ENCODE measurements at regions not wholly inside any gene's neighbourhood (a gene's known extent, or its start where the extent isn't known, plus 50 kb on each side); places are given as distances from the start of the nearest gene placed in this dataset.

DNA sequence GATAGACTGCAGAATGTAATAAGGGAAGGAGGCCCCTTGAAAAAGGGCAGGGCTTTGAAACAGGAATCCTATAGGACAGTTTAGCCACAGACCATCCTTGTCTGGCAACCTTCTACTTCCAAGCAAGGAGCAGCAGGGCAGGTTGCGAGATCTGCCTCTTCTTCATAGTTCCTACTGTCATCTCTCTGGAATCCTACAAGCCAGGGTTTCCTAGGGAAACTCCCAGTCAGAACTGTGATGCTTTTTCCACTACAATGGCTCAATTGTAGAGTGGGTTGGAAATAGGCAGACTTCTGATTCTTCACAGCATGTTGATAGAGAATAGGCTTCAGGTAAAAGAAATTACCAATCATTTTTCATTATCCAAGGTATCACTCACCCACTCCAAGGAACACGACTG, 186.3 kb downstream of the DACT1 start:
- Histone ChIP-seq H3K36me3 (no peaks in the 10 kb centered on the region), H3K4me3 (no peak overlapping the region), H3K4me1 (ENCODE audit: insufficient read depth) (no peaks in the 10 kb centered on the region), H3K27me3 (no peaks in the 10 kb centered on the region), H3K27ac (no peak overlapping the region), H3K9me3 (no peaks in the 10 kb centered on the region)
- WGBS, 3 donors = 95 to 98% (median 96%) methylated on average over 2 of the region's 2 CpGs
- TF ChIP-seq POLR2A (IDR thresholded peaks at IDR 0.05) = no peak
- TF ChIP-seq EP300 (IDR thresholded peaks at IDR 0.05) = no peak
- no peak for TF ChIP-seq CTCF (IDR thresholded peaks at IDR 0.05)
- intact Hi-C loops (cut with DNase I) = no loop called here
- DNase-seq = no peak

DNA sequence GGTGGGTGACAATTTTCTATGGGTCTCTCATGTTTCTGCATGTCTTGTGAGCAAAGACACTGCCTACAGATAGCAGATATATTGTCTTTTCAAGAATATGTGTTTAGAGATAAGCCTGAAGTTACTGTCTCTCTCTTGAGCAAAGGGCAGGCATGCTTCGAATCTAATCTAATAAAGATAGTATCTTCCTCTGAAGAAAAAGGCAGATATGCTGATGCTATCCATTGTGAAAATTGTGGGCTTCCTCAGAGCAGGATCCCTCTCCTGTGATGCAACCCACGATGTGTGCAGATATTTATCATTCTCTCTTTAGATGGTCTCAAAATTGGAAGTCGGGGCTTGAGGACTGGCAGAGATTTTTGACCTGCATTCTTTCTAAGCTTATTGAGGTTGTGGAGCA, 187.0 kb downstream of the DACT1 start:
- WGBS, 3 donors = 72 to 80% (median 75%) methylated on average over 3 of the region's 3 CpGs
- Histone ChIP-seq H3K4me1 (ENCODE audit: insufficient read depth) (no peaks in the 10 kb centered on the region), H3K36me3 (no peaks in the 10 kb centered on the region), H3K9me3 (no peaks in the 10 kb centered on the region), H3K27me3 (no peaks in the 10 kb centered on the region), H3K27ac (no peak overlapping the region), H3K4me3 (no peak overlapping the region)
- no peak for TF ChIP-seq POLR2A (IDR thresholded peaks at IDR 0.05)
- no peak for TF ChIP-seq EP300 (IDR thresholded peaks at IDR 0.05)
- no peak for TF ChIP-seq CTCF (IDR thresholded peaks at IDR 0.05)
- intact Hi-C loops (cut with DNase I) = no loop called here
- DNase-seq = no peak

GRCh38 chr14:58825606-58826005, 187.8 kb downstream of the DACT1 start:
- H3K9me3 ChIP-seq = no peaks in the 10 kb centered on the region
- intact Hi-C loops (cut with DNase I) = no loop called here
- no peaks in the 10 kb centered on the region for H3K27me3 ChIP-seq
- H3K27ac ChIP-seq = no peak overlapping the region
- no peaks in the 10 kb centered on the region for H3K4me1 ChIP-seq (ENCODE audit: insufficient read depth)
- TF ChIP-seq EP300 (IDR thresholded peaks at IDR 0.05) = no peak
- no peak for TF ChIP-seq CTCF (IDR thresholded peaks at IDR 0.05)
- TF ChIP-seq POLR2A (IDR thresholded peaks at IDR 0.05) = no peak
- no peak for DNase-seq
- WGBS, 3 donors = 62 to 71% (median 70%) methylated on average over 2 of the region's 2 CpGs
- H3K4me3 ChIP-seq = no peak overlapping the region
- no peaks in the 10 kb centered on the region for H3K36me3 ChIP-seq

DNA sequence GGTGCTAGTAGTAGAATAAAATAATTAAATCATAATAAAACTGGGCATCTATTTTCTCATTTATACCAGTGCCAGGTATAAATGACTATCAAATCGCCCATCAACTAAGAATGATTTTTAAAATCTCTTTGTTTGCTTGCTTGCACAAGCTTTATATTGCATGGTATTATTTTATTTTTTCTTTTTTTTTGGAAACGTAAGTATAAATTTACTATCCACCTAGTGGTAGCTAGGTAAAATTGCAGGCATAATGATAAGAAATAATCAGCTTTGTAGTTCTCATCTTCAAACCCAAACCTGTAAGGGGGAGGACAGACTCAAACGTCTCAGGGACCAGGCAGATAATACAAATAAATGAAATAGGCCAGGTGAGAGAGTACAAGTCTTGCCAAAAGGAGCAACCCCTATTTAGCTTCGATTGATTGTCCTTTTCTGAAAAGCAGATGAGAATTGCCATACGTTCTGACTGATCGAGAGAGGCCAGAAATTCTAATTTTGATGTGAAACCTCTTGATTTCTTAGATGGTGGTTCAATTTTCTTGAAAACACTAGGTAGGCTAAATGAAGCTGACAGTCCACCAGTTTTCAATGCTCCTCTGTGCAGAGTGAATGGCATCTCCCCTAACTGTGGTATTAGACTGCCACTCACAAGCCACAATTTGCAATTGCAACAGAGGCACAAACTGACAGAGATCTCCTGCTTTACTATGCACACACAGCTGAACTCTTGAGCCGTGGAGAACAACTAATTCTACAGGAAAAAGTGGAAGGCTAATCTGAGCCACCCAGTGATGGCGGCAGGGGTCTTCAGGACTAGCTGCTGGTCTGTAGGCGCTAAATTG, 189.3 kb downstream of the DACT1 start:
- H3K36me3 ChIP-seq = no peaks in the 10 kb centered on the region
- intact Hi-C loops (cut with DNase I) = no loop called here
- peaks cover under 1% of the 10 kb centered on the region for H3K4me1 ChIP-seq (ENCODE audit: insufficient read depth)
- no peak overlapping the region for H3K27ac ChIP-seq
- DNase-seq = no peak
- no peak for TF ChIP-seq CTCF (IDR thresholded peaks at IDR 0.05)
- TF ChIP-seq POLR2A (IDR thresholded peaks at IDR 0.05) = no peak
- no peak for TF ChIP-seq EP300 (IDR thresholded peaks at IDR 0.05)
- no peaks in the 10 kb centered on the region for H3K9me3 ChIP-seq
- no peak overlapping the region for H3K4me3 ChIP-seq
- no peaks in the 10 kb centered on the region for H3K27me3 ChIP-seq
- 93 to 94% (median 93%) methylated on average over 9 of the region's 9 CpGs for WGBS, 3 donors
